ENCODE measurements at regions not wholly inside any gene's neighbourhood (a gene's known extent, or its start where the extent isn't known, plus 50 kb on each side); places are given as distances from the start of the nearest gene placed in this dataset.

- TF ChIP-seq CTCF (IDR thresholded peaks at IDR 0.05; ENCODE audit: low read length), result no peak
- TF ChIP-seq EZH2 (IDR thresholded peaks at IDR 0.05; ENCODE audit: borderline replicate concordance, low read length), result no peak
These were observed 50.1 kb upstream of the BACH2 start for GRCh38 chr6:90346729-90347128.
